Posterior cingulate gyrus (tissue), 11 donors: ENCODE measurements at regions not wholly inside any gene's neighbourhood (a gene's known extent, or its start where the extent isn't known, plus 50 kb on each side); places are given as distances from the start of the nearest gene placed in this dataset.

Experiments
- DNase-seq, 10 donors: peaks; one replicate each; pipeline versions ENCODE4 v3.0.0 to v3.0.0-alpha.2; 2020 to 2021; ENCODE audit warnings: mixed read lengths in 3 of 10
- intact Hi-C: fragments of 100-400 bp; cut with DNase I; formaldehyde crosslinking; loops from one replicate; pipeline ENCODE4 v1.15.1; 2023

DNA sequence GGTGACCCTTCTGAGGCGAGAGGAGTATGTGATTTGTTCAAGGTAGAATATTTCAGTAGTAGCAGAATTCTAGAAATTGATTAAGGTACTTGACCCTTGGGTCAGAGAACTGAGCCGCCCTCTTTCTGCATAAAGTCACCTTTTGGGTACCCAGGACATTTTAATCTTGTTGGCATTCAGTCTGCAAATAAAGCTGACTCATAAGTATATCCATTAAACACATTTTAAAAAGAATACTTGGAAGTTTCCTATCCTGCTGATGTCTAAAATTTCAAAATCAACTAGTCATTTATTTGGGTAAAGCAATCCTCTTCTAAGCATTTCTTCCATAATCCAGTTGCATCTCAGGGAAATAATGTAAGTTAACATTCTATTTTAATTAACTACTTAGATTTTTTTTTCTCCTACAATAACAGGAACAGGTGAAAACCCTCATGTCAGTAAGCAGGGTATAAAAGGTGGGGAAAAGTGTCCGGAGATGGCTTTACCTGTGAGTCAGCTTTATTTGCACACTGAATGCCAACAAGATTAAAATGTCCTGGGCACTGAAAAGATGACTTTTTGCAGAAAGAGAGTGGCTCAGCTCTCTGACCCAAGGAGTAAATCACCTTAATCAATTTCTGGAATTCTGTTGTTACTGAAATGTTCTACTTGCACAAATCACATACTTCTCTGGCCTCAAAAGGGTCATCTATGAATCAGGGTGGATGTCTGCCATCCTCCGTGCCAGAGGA, 78.7 kb upstream of the ITGA6 start:
- intact Hi-C loops, result no loop called here
- no peak for DNase-seq

DNA sequence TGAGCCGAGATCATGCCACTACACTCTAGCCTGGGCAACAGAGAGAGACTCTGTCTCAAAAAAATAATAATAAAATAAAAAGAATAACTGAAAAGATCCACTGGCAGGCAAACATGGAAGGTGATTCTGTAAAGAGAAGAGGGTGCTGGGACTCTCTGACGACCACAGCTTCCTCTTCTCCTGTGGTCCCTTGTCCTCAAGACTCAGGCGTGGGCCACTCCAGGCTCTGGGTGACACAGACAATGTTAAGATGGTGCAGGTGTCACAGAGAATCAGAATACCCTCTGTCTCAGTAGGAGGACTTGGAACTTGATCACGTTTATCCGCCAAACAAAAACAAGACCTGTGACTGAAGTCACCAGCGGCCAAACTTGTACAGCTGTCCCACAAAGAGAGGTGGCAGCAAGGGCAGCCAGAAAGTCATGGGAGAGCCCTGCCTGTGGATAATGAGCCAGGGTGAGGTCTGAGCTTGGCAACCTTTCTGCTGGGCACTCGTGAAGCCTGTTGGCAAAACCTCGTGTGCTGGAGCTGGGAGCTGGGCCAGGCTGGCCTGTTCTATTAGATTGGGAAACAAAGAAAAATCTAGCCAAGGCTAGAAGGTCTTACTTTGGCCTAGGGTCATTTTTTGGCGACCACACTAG, 76.4 kb upstream of the ITGA6 start:
- intact Hi-C loops, result loop anchor here (10.0 kb wide), 1 partner anchor 116 kb away; no protein-coding TSS in a partner anchor
- peak; percentile 22 to 88 (median 50) for DNase-seq

DNA sequence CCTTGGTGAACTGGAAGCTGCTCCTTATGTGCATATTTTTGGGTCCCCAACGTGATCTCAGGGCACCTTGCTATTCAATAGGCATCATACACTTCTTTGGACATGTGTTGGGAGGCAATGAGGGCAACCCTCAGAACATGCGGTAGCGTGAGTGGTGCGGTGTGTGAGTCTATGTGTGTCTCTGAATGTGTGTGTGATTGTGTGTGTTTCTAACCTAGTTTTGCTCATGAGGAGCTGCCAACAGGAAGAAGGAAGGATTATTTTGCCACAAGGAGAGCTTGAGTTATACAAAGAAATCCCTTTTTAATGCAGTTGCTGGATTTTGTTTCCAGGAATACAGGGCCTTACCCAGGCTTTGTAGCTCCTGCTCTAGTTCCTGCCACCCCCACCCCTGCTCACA, 75.8 kb upstream of the ITGA6 start:
- DNase-seq, result no peak
- intact Hi-C loops, result loop anchor here (10.0 kb wide), 1 partner anchor 117 kb away; no protein-coding TSS in a partner anchor

DNA sequence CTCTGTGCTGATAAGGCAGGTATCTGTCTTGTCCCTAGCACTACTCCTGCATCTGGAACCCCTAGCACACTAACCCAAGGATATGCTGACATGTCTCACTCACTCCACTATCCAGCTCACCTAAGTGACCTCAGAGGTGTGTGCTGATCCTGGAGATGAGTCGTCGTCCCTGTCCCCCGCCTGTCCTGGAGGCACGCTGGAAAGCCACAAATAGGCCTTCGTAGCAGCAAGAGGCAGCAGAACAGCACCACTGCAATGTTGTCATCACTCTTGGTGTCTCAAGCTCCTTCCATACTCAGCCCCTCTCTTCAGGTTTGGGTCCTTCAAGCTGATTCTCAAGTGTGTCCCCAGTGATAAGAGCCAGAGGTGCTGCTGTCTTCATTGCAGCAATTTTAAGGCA, 73.0 kb upstream of the ITGA6 start:
- intact Hi-C loops, result loop anchor here (10.0 kb wide), 1 partner anchor 120 kb away; no protein-coding TSS in a partner anchor
- no peak for DNase-seq

DNA sequence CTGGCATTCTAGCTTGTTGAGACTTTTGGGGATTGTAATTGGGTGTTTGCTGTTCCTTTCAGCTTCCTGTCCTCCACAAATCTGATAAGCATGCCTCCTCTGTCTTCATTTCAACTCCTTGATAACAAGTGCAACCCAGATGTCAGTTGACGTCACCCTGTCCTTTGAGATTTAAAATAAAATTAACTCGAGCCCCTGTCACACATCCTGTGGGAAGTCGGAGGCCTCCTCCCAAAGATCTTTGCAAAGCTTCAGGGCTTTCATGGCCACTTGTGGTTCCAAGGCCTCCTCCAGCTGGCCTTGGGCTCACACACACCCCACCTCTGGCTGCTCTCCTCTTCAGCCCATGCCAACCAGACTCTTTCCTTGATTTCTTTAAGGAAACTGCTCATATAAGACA, 69.9 kb upstream of the ITGA6 start:
- intact Hi-C loops, result loop anchor here (10.0 kb wide), 1 partner anchor 123 kb away; no protein-coding TSS in a partner anchor
- no peak for DNase-seq

DNA sequence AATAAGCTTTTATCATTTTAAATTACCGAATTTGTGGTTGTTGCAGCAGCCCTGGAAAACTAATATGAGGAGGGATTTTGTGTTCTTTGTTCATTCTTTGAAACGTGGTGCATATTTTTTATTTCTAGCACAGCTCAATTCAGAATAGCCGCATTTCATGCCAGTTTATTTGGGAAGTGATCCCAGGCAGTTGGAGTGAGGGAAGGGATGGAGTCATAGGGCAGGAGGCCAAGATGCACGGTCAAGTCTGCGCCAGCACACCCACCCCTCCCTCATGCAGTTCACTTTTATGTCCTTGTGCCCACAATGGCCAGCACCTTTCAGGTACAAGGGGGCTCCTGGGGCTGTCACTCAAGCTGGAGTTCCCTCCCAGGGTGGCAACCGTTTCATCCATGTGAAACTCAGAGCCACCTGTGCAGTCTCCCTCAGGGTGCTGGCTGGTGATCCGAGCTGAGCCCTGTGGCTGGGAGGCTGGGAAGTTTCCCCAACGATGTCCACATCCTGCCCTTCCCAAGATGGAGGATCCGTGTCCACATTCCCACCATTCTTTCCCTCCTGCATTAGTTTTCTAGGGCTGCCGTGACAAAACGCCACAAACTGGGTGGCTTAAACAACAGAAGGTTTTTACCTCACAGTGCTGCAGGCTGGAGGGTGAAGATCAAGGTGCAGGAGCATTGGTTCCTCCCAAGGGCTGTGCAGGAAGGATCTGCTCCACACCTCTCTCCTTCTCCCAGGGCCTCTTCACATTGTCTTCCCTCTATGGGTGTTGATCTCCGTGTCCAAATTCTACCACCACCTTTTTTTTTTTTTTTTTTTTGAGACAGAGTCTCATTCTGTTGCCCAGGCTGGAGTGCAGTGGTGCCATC, 68.5 kb upstream of the ITGA6 start:
- intact Hi-C loops, result loop anchor here (10.0 kb wide), 1 partner anchor 124 kb away; no protein-coding TSS in a partner anchor
- peak in 2 of 10 donors; percentile 11 to 13 for DNase-seq

DNA sequence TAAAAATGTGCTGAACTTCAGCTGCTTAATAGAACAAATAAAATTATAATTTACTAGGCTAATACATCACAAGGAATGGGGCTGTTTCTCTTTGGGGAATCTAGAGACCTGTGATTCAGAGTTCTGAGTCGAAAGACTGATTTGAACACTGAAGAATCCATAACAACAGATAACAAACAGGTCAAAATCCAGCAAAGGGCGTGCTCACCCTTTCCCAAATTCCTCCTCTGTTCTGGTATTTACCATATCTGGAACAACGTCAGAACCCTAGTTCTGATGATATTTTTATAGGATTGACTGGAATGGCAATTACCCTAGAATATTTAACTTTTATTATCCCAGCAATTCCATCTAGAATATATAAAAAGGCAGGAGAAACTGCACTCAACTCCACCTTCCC, 66.0 kb upstream of the ITGA6 start:
- DNase-seq, result no peak
- intact Hi-C loops, result no loop called here

DNA sequence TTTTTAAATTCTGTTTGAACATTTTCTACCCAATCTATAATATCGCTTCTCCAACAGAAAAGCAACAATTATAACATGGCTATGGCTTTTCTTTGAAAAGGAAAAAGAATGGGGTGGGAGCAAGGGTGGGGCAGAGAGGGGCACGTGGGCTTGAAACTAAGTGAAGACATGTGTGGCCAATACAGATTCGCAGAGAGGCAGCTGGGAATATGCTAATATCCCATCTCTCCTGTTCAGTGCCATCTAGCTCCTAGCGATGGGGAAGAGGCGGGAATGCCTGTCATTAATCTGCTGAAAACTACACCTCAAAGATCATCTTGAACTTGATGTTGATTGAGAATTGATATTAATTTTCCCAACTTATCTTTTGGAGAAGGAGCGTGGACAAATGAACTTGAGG, 65.5 kb upstream of the ITGA6 start:
- intact Hi-C loops, result no loop called here
- no peak for DNase-seq

DNA sequence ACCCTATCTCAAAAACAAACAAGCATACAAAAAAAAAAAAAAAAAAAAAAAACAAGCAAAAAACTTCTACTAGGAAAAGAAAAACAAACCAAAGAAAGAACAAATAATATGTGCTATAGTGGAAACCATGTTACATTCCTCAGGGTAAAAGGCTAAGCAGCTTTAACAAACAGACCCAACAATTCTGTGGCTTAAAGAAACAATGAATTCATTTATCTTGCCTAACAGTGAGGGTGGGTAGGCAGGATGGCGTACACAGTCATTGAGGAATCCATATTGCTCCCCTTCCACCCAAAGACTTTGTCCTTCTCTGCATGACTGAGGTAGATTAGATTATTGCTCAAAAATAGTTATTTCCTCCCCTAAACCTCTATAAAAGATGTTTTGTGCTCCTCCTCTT, 63.1 kb upstream of the ITGA6 start:
- no peak for DNase-seq
- intact Hi-C loops, result no loop called here

DNA sequence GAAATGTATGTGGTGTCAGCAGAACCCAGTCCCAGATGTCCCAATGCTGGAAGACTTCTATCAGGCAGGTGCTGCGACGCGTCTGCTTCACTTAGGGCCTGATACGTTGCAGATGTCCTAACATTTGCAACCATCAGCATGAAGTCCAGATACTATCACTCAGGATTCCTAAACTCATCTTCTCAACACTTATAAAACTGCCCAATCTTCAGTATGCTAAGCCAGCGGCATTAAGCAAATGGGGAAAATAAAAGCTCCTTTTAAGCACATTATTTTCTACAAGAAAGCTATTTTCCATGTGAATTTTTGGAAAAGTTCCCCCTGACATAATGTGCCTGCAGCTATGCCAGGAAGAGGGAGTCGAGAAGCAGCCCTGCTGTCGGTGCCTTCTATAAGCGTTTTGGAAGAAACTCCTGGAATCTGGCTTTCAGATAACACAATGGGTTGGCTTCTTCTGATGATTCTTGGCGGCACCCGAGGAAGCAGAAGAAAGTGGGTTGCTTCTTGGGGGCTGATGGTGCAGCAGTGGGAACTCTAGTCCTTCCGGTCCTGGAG, 60.7 kb upstream of the ITGA6 start:
- DNase-seq, result no peak
- intact Hi-C loops, result no loop called here

DNA sequence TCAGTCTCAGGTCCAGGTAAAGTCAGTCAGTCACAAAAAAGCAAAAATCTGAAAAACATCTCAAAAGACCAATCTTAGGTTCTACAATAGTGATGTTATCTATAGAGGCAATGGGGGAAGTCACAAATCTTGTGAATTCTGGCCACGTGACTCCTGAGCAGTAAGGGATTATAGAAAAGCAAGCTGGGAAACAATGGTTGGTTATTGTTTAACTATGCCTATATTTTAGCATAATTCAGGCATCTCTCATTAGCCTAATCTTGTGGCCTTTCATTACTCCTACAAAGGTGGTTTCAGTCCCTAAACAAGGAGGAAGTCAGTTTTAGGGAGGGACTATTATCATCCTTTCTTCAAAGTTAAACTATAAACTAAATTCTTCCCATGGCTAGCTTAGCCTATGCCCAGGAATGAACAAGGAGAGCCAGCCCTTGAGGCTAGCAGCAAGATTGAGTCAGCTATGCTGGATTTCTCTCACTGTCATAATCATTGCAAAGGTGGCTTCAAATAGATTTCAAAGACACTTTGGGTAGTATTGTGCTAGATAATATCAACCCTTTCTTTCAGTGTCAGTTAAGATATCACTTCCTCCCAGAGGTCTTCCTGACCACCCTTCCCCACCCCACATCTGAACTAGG, 56.4 kb upstream of the ITGA6 start:
- intact Hi-C loops, result no loop called here
- no peak for DNase-seq

DNA sequence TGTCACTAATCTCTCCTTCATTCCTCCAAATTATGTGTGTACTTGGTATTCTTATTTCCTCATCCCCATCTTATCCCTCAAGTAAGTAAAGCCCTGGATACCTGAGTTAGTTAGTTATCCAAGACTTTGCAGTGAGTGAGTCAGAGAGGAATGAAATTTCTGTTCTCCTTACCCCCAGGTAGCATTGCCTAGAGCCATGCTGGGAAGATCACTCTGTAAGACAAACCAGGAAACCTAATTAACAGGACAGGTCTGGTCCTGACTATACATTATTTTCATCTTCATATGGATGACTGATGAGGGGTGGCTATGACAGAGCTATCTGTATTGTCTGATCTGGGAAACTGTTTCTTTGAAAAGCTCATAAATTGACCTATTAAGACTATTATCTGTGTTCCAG, 55.0 kb upstream of the ITGA6 start:
- no peak for DNase-seq
- intact Hi-C loops, result no loop called here

DNA sequence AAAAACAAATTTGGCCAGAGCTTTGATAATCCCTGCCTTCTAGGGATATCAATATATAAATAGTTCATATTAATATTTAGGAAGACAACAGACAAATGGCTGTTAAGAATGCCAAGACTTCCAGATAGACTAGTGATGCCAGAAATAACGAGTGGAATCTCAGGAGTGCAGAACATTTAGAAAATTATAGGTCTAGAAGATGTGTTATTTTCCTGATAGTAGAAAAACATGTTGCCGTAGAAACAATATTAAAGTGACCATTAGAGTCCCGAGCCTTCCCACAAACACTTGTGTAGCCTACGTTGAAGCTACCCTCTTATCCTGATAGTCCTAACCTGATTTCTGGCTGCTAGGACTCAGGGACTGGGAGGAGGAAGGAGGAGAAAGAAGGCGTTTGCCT, 54.3 kb upstream of the ITGA6 start:
- no peak for DNase-seq
- intact Hi-C loops, result no loop called here

DNA sequence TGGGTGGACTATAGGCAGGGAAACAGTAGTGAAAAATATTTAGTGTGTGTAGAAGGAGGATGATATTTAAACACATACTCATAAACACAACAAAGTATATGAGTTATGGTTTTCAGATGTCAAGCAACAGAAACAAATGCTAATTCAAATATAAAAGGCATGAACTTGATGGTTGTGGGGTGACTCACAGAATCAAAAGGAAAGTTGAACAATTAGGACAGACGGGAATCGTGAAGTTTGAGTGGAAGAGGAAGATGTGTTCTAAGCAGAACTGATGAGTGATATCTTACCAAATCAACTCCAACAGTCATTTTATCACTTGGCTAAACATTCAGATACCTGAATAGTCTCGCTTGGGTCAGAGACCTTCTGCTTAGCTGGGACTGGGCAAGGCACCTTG, 53.6 kb upstream of the ITGA6 start:
- intact Hi-C loops, result no loop called here
- DNase-seq, result no peak

DNA sequence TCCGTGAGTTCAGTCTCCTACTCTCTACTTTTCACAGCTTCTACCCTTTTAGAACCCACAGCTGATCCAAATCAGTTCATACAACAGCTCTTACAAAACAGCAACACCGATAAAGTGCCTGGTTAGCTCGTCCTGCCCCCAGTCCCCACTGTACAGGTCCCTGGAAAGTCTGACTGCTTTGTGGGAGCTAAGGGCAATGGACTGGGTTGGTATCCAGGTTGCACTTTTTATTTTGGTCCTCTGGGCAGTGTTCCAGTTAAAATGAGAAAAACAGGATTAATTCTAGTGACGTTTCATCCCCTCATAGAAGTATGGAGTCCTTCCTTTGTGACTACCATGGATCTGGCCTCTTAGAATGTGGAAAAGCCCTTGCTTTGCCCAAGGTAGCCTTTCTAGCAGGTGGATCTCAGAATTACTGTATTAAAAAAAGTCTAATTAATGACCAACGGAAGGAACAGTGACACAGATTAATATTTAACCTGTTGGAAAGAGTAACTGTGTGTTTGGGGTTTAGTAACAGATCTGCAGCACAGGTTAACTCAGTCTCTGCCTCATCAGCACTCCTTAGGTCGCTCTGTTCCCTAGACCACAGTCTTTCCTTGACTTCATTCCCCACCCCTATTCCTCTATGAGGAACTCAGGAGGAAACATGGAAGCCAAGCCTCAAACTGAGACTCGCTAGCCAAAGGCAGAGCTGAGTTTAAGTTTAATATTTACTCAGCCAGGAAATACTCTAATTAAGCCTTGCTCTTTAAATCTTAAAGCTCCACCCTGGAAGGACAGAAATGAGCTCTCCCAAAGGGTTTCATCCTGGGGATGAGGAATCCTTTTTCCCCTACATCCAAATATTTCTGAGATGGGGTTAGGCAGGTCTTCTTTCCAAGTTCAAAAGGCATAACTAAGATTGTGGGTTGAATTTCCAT, 52.8 kb upstream of the ITGA6 start:
- intact Hi-C loops, result no loop called here
- no peak for DNase-seq

DNA sequence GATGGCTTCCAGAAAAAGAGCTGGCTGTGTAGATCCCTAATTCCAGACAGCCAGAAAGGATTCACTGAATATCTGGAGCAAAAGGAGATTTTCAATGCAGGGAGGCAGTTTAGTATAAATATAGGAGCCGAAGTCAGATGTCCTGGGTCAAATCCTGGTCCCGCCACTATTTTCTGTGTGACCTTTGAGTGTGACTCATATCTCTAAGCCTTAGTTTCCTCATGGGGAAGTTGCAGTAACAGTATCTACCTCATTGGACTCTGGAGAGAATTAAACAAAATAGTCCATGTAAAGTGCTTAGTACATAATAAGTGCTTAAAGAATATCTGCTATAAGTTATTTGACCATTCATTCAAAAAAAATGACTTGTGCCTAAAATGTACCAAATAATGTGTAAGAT, 52.1 kb upstream of the ITGA6 start:
- DNase-seq, result no peak
- intact Hi-C loops, result no loop called here

DNA sequence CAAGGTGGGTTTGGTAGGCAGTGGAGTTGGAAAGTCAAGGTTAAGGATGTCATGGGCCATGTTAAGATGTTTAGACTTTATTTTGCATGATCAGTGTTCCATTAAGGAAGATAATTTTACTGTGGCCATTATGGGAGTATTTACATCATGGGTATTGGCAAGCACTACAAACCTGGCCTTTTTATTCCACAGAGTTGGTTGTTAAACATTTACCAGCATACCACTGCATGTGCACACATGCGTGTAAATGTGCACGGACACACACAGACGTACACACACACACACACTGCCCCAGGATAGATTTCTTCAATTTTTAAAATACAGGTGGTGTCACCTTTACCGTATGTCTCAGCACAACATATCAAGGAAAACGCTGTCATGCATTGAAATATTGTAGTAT, 51.4 kb upstream of the ITGA6 start:
- intact Hi-C loops, result no loop called here
- DNase-seq, result no peak

DNA sequence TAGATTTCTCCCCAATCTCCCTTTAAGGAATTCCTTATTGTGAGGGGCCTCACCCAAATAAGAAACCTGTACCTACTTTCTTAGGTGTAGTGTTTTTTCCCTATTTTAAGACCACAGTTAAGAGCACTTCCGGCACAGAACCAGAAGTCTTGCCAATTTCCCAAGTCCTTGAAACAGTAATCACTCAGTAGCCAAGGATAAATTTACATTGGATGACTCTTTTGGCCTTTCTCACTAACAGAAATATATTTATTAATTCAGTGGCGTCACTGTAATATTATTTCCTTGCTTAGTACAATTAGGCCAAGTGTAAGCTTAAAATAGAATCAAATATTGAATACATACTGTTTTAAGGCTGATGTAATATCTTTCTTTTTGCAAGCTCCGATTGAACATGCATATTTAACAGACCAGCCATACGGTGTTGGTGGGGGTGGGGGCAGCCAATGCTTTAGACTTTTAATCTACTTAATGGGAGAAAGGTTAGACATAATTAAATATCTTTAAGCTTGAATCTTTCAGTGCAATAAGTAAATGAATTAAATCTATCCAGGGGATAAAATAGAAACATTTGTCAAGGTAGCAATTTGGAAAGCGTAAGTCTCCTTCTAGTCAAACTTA, 50.8 kb upstream of the ITGA6 start:
- no peak for DNase-seq
- intact Hi-C loops, result no loop called here

DNA sequence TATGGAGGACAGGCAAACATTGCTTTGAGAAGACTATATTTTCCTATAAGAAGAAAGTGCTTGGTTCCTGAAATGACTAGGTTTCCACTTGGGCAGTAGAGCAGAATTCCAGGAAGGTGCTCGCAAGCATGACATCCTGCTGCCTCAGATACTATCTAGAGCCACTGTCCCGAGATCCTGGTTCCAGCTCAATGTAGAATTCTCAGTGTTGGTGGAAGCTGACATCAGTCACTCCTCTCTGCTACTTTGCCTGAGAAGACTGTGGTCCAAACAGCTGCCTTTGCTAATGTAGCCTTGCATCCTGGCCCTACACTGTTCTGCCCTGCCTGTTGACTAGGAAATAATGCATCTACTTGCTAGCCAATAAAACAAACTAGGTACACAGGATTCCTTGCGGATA, 50.0 kb upstream of the ITGA6 start:
- DNase-seq, result no peak
- intact Hi-C loops, result no loop called here
